Effector CD4-positive, alpha-beta T cell (primary cell): ENCODE measurements at regions not wholly inside any gene's neighbourhood (a gene's known extent, or its start where the extent isn't known, plus 50 kb on each side); places are given as distances from the start of the nearest gene placed in this dataset.

ENCODE experiments used
- DNase-seq: peaks from one replicate; pipeline ENCODE4 v3.0.0-alpha.2; 2020

DNA sequence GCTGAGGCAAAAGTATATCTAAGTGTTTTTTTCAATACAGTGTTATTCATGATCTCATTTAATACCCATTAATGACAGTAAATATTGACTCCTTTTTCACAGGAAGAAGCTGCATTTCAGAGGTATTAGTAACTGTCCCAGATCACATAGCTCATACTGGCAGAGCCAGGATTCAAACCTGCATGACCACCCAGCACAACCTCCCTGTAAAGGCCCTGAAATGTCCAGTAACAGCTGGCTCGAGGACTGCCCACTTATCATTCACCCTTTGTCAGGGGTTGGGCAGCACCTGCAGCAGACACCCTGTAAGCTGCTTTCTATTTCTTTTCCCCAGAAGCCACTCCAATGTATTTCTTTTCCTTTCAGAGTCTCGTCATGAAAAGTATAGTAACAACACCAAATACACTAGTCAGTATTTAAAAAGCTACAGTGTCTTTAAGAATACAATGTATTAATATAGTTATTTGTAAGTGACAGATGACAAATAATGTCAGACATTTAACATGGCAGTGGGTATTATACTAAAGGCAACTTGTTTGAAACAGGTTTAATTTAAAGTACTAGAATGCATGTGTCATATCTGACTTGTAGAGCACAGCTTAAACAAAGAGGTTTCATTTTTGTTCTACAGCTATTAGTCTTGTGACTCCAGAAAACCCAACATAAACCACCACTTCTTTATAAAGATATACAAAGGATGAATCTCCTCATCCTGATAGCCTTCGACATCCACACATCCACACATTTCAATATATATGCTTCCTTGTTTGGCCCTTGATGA, 841.6 kb upstream of the GJE1 start:
- no peak for DNase-seq

DNA sequence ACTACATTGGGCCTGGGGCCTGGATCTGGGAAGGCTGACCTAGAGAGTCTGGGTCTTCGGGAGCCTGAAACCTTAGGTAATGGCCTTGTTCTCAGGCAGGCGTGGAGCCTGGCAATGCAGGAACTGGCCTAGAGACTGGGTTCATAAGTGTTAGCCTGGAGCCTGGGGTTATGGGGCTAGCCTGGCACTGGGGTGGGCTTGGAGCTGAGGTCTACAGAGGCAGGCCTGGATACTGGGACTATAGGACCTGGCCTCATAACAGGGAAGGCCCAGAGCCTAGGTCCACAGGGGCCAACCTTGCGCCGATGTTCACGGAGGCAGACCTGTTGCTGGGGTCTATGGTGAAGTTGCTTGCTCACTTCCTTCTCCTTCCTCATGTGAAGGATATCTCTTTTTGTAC, 843.8 kb upstream of the GJE1 start:
- no peak for DNase-seq

DNA sequence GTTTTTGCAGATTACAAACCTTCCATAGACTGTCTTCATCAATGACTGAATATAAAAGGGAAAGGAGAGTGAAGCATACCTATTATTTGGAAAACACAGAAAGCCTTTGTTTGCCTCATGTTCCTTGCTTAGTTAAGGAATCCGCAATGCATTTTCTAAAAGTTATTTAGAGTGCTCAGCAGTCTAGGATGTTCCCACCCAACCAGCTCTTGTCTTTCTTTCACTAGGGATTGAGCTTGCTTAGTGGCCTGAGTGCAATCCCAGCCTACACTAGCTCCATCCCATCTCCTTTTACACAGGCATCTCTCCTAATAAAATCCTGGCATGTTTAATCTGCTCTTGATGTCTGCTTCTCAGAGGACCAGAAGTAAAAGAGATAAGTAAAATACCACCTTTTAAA, 850.5 kb upstream of the GJE1 start:
- DNase-seq, result no peak

DNA sequence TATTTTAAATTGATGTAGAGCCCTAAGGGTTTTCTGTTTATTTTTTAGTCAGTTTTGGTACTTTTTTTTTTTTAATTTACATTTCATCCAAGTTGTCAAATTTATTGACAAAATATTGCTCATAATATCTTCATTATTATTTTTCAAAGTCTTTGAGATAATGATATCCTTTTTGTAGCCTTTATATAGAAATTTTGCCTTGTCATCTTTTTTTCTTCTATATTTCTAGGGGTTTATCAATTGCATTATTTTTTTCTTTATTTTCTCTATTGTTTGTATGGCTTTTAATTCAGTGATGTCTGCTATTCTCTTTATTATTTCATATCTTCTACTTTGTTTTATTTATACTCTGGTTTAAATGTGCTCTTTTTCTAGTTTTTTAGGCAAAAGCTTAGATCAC, 863.0 kb upstream of the GJE1 start:
- DNase-seq, result no peak

DNA sequence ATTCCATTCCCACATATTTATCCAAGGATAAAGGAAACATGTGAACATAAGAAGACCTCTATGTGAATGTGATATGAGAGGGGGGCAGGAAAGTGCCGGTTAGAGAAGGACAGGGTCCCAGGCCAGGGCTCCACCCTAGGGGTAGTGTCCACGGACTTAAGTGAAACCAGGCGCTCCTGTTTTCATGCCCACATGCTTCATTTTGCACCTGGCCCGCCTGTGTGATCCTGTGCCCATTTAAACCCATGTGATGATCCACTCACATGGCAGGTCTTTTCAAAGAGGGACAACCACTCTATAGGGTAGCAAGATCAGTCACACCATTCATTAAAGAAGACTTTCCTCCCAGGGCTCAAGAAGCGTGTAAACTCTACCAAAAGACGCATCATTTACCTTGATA, 865.3 kb upstream of the GJE1 start:
- DNase-seq, result no peak

DNA sequence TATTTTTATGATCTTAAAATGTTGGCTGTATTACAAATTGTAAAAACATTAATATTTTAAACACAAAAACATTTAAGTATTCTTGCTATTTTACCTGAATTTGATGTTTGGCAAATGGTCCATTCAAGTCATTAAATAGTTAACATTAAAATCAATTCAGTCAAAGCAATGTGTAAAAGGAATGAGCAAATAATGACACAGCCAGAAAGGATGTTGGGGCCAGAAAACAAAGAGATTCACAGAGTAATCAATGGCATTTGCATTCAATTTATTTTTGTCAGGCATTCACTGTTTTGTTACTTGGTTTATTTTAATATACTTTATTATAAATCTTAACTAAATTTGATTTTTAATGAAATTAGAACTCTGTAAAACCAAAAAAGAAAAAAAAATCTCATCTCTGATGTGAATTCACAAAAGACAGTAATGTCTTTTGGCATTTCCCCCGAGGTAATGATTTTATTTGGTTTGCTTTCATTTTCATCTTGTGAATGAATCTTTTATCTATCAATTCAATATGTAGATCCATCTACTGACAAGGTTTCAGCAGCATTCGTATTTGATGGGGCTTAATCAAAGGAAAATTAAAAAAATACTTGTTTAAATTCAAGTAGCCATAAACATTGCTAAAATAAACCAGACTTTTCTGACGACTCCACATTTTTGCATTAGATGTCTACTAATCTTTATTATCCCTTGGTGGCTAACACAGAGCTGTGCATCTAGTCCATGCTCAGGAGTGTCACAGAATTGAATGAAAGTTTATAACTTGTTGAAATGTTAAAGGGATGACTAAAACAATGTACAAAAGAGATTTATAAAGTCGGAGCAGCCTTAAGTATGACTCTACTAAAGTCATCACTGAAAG, 866.7 kb upstream of the GJE1 start:
- no peak for DNase-seq

DNA sequence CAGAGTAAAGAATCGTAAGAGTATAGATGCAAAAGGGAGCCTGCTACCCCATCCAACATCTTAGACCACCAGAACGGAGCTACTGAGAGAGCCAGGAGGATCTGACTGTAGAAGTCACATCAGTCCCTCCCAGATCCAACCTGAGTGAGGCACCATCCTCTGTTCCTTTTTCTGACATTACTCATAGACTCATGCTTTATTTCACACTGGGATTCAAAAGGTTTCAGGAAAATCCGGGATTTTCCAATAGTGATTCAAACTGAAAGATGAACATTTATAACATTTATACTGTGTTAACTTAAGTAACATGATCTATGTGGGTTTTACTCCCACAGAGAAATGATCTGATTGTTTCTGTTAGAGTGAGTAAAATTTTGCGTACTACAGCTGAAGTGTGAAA, 868.6 kb upstream of the GJE1 start:
- DNase-seq, result no peak

DNA sequence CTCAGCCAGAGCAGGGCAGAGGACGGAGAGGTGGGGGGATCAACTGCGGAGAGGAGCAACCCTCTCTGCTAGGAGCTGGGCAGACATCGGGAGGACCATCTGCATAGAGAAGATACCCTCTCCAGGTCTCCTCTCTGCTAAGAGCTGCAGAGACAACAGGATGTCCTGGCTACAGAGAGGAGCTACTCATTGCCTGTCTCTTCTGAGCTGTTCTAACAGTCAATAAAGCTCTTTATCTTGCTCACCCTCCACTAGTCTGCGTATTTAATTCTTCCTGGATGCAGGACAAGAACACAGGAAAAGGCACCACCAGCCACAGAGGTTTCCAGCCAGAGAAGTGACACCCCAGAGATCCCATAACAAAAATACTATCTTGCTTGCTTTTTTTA, 871.1 kb upstream of the GJE1 start:
- no peak for DNase-seq

DNA sequence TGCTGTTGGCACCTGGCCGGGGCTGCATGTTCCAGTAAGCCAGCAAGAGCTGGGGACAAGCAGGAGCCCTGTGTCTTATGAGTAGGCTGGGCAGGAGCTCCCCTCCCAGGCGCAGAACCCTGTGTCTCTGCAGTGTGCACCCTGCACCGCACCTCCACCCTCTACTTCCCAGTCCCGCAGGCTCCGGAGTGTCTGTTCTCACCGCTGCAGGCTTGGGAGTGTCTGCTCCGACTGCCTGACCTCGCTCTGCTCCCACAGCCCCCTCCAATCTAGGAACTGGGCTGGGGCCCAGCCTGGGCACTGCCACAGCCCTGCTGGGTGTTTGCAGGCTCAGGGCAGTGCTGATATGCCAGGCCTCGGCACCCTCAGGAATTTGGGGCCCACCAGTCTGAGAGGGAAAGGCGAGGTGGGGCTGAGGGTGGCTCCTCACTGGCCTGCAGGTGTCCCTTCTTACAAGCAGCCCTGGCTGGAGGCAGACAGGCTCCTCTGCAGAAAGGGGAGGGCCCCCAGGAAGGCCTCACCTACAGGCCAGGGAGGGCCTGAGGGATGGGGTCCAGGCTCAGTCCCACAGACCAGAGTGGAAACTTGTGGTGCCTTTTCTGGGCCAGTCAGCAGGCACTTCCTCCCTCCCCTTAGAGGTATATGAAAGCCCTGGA, 871.6 kb upstream of the GJE1 start:
- DNase-seq, result no peak

DNA sequence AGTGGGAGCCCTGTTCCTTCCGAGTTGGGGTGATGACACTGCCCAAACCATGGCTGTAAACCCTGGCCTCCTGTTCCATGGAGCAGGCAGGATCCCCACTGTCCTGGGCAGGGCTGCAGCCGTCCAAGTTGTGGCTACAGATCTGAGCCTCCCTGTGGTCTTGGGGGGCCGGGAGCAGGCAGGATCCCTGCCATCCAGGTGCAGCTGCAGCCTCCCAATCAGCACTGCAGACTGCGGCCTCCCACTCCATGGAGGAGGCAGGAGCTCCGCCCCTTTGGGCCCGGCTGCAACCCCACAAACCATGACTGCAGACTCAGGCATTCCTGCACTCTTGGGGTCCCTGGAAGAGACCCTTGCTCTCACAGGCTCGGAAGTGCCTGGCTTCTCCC, 872.1 kb upstream of the GJE1 start:
- DNase-seq, result no peak

DNA sequence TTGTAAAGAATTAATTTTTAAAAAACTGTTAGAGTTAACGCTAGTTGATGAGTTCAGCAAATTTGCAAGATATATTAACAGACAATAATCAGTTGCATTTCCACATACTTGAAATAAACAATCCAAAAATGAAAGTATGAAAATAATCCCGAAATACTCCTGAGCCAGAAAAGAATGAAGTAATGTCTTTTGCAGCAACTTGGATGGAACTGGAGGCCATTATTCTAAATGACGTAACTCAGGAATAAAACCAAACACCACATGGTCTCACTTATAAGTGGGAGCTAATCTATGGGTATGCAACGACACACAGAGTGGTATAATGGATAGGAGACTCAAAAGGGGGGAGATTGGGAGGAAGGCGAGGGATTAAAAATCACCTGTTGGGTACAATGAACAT, 872.9 kb upstream of the GJE1 start:
- no peak for DNase-seq

DNA sequence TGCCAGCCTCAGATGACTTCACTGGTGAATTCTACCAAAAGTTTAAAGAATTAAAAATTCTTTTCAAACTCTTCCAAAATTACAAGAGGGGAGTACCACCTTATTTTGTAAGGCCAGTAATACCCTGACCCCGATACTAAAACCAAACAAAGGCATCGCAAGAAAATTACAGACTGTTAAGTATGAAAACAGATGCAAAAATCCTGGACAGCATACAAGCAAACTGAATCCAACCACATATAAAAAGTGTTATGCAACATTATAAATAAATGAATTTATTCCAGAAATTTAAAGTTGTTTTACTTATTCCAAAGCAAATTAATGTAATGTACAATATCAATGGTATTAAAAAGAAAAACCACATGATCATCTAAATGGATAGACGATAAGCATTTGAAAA, 873.6 kb upstream of the GJE1 start:
- DNase-seq, result no peak

DNA sequence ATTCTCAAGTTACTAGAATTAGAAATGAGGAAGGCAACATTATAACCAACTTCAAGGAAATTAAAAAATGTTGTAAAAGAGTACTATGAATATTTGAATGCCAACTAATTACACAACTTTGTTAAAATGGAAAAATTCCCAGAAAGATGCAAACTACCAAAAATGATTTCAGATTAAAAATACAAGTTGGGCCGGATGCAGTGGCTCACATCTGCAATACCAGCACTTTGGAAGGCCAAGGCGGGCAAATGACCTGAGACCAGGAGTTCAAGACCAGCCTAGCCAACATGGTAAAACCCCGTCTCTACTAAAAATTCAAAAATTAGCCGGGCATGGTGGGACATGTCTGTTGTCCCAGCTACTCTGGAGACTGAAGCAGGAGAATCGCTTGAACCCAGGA, 874.2 kb upstream of the GJE1 start:
- DNase-seq, result no peak

DNA sequence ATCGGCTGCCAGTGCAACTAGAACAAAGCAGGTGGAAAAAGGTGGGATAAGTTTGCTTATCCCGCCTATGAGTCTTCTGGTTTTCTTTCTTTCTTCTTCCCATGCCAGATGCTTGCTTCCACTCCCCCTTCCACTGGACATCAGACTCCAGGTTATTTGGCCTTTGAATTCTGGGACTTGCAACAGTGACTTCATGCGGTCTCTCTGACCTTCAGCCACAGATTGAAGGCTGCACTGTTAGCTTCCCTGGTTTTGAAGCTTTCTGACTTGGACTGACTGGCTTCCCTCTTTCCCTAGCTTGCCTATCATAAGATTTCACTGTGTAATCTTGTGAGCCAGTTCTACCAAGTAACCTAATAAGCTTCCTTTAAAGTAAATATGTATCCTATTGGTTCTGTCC, 878.4 kb upstream of the GJE1 start:
- no peak for DNase-seq

DNA sequence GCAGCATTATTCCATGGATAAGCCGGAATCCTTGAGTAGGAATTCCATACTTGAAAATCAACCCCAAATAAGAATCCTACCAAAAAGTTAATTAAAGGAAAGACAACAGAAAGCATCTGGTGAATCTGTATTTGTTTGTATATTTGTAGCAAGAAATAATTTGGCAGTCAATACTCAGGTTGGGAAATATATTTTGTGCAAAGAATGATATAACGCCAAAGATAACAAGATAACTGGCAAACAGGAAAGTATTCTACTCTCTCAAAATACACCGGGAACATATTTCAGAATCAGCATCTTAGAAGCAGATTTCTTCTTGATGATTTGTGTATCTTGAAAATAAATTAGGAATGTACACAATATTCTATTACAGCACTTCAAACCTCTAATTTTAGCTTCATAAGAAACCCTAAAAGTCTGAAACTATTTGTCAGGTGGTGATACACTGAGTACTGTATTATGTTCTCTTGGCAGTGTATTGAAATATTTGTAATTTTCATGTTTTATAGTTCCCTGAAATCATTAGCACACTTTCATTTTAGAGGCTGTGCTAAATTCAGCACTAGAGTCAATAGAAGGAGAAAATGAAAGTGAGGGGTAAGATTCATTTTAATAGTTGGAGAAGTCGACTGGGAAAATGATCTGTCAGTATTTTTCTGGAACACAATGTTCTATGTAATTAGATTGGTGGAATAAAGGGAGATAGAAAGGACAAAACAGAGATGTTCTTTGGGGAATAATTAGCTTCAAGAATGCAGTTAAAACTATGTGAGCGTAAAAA, 879.7 kb upstream of the GJE1 start:
- no peak for DNase-seq

DNA sequence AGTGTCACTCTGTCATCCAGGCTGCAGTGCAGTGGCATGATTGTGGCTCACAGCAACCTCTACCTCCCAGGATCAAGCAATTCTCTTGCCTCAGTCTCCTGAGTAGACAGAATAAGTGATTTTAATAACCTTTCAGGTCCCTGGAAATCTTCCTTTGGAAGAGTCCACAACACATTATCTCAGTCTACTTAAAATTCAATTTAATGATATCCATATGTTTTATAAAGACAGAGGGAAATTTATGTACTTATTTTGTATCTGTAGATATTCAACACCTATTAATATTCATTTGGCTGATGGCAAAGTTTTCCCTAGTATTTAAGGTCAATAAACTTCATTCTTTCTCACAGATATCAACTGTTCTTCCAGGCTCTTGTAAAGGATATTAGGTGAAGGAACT, 881.4 kb upstream of the GJE1 start:
- no peak for DNase-seq

DNA sequence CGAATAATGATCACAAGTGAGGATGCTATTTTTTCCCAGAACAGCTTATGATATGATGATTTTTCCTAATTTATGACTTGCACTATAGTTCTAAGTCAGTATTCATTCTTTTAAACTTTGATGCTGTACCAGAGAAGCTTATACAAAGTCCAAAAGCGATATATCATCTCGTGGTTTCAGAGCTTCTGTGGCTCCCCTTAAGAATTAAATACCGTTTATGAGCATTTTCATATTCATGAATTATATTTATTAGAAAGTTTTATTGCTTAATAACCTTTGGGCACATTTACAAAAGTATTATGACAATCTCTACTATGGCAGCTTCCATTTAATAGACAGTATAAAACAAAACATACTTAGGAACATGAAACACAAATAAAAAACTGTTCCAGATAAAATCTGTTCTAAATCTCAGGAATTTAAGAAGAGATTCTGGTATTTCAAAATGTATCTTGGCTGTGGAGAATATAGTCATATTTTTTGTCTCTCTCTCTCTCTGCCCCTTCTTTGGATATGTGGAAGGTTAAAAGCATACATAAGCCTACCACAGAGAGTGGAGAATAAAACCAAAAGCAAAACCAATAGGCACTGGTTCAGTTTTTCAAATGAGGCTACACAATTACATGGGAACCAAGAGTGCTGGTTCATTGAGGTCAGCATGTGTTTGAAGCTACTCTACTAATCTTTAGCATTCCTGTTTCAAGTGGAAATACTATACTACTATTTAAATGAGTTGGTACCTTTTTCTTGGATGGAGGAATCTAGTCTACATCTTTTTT, 884.5 kb upstream of the GJE1 start:
- DNase-seq, result no peak

DNA sequence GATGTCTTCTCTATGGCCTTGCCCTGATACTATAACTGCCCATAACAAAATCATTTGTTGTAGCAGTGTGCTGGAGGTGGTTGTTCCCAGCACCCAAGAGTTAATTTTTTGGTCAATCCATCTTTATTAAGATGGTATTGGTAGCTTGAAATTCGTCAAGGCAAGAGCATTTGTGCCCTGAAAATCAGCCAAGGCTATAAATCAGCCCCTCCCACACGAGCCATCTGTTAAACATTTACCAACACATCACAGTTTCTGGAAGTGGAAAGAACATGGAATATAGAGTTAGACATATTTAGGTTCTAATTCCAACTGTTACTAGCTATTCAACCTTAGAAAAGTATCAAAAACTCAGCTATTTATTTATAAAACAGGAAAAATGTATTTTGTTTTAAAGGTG, 888.4 kb upstream of the GJE1 start:
- DNase-seq, result no peak

DNA sequence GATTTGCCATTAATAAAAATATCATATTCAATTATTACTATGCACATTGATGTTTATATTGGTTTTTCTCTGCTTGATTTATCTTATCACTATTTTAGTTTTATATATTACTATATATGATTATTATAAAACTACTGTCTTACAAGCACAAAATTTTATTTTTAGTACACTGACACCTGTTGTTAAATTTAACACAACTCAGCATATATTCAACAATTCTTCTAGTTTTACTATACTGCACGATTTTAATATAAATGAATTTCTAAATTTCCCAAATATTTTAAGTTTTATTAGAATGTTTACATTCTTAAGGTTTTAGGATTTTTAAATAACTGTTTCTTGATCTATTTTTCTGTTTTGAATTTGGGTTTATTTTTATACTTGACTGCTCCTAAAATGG, 889.8 kb upstream of the GJE1 start:
- no peak for DNase-seq

DNA sequence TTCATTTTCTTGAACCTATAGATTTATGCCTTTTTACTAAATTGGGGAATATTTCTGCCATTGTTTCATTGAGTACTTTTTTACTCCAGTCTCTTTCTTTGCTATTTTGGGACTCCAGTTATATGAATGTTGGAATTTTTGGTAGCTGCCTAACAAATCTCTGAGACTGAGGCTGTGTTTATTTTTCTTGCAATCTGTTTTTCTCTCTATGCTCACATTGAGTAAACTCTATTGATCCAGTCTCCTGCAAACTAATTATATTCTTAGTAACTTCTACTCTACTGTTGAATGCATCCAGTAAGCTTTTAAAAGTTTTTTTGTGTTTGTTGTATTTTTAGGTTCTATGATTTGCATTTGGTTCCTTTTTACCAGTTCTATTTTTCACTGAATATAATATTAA, 903.4 kb upstream of the GJE1 start:
- DNase-seq, result no peak

DNA sequence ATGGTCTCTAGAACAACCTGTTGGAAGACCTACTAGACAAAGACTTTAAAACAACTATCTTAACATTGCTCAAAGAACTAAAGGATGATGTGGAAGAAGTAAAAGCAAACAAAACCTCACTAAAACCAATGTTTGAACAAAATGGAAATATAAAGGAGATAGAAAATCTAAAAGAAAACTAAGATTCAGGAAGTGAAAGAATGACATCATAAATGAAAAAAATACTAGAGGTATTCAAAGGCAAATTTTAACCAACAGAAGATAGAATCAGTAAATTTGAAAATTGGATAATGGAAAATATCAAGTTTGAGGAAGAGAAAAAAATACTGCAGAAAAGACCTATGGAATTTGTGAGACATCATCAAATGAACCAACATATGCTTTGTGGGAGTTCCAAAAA, 914.1 kb upstream of the GJE1 start:
- no peak for DNase-seq

DNA sequence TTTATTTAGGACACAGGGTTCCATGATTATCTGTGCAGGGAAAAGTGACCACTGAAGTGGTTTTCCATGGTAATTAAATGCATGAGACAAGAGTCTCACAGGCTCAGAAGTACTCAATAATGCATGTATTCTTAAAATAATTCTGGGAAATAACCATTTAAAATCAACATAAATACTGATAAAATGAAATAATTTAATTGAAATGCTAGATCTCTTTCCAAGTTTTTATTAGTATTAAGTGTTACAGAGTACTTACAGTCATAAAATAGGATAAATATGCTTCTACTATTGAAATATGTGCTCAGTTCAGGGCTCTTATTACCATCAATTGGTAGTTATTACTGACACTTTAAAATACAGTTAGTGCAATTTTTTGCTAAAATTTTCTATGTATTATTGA, 916.0 kb upstream of the GJE1 start:
- no peak for DNase-seq
